Loucy (cell line): ENCODE measurements at regions not wholly inside any gene's neighbourhood (a gene's known extent, or its start where the extent isn't known, plus 50 kb on each side); places are given as distances from the start of the nearest gene placed in this dataset.

Experiments used
- H2AFZ ChIP-seq: fragments of 200-600 bp; sonication (generic); 2 replicates; pipeline ENCODE4 v1.6.0; 2016; ENCODE audit warnings: antibody characterized with exemption, mild to moderate bottlenecking, low read length, moderate library complexity
- H3F3A ChIP-seq: fragments of 200-600 bp; 2 replicates; pipeline ENCODE4 v1.6.0; 2016; ENCODE audit warnings: antibody characterized with exemption, low read depth, mild to moderate bottlenecking
- H3K27me3 ChIP-seq: fragments of 200-600 bp; sonication (generic); 2 replicates; pipeline ENCODE4 v1.6.1; 2014; ENCODE audit warnings: low read length, mild to moderate bottlenecking; ENCODE audit not compliant: insufficient read depth, poor library complexity, severe bottlenecking
- H3K36me3 ChIP-seq: fragments of 200-600 bp; sonication (generic); 2 replicates; pipeline ENCODE4 v1.6.1; 2016; ENCODE audit warnings: low read length; ENCODE audit not compliant: insufficient read depth
- H3K4me1 ChIP-seq: fragments of 200-600 bp; sonication (generic); 2 replicates; pipeline ENCODE4 v1.5.1; 2014; ENCODE audit warnings: low read length, mild to moderate bottlenecking; ENCODE audit not compliant: insufficient read depth, poor library complexity, severe bottlenecking
- H3K4me2 ChIP-seq: fragments of 200-600 bp; sonication (generic); 2 replicates; pipeline ENCODE4 v1.6.0; 2014; ENCODE audit warnings: antibody characterized with exemption, low read length, low read depth, mild to moderate bottlenecking; ENCODE audit not compliant: poor library complexity, severe bottlenecking
- H3K4me3 ChIP-seq: fragments of 200-600 bp; sonication (generic); 2 replicates; pipeline ENCODE4 v1.5.1; 2014; ENCODE audit warnings: low read length, mild to moderate bottlenecking, mixed read lengths; ENCODE audit not compliant: poor library complexity, severe bottlenecking
- H3K79me2 ChIP-seq: fragments of 200-600 bp; sonication (generic); 2 replicates; pipeline ENCODE4 v1.6.1; 2014; ENCODE audit warnings: low read length; ENCODE audit not compliant: insufficient read depth
- H3K9ac ChIP-seq: fragments of 200-600 bp; sonication (generic); 2 replicates; pipeline ENCODE4 v1.6.0; 2014; ENCODE audit warnings: mild to moderate bottlenecking, low read depth, low read length, moderate library complexity; ENCODE audit not compliant: poor library complexity, severe bottlenecking
- H3K9me2 ChIP-seq: fragments of 200-600 bp; sonication (generic); replicated peaks from 2 replicates; pipeline ENCODE4 v1.6.1; 2016; ENCODE audit warnings: low read depth, low read length, mixed read lengths
- H3K9me3 ChIP-seq: fragments of 200-600 bp; sonication (generic); 2 replicates; pipeline ENCODE4 v1.6.1; 2014; ENCODE audit warnings: mild to moderate bottlenecking, antibody characterized with exemption, low read length, low read depth; ENCODE audit not compliant: insufficient read depth
- H4K20me1 ChIP-seq: fragments of 200-600 bp; sonication (generic); 2 replicates; pipeline ENCODE4 v1.6.0; 2014; ENCODE audit warnings: antibody characterized with exemption, low read length, mild to moderate bottlenecking; ENCODE audit not compliant: insufficient read depth, poor library complexity, severe bottlenecking
- EZH2phosphoT487 ChIP-seq: fragments of 200-600 bp; IDR thresholded peaks from 2 replicates; pipeline ENCODE4 v1.6.1; 2018; ENCODE audit warnings: antibody characterized with exemption, mild to moderate bottlenecking, moderate library complexity, borderline replicate concordance
- TF ChIP-seq, protein P1 (sequence below): fragments of 200-600 bp; sonication (generic); conservative IDR thresholded peaks from 2 replicates; pipeline ENCODE4 v1.5.1; 2014; ENCODE audit warnings: mild to moderate bottlenecking, antibody characterized with exemption, low read length

DNA sequence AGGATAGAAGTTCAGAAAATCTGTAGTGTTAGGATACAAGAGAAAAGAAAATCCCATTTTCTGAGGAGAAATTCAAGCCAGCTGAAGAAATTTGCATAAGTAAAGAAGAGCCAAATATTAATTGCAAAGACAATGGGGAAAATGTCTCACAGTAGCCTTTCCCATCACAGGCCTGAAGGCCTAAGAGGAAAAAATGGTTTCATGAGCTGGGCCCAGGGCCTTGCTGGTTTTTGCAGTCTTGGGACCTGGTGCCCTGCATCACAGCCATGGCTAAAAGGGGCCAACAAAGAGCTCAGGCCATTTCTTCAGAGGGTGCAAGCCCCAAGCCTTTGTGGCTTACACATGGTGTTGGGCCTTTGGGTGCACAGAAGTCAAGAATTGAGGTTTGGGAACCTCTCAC, 413.6 kb upstream of the CYRIA start:
- TF ChIP-seq, protein P1, sequence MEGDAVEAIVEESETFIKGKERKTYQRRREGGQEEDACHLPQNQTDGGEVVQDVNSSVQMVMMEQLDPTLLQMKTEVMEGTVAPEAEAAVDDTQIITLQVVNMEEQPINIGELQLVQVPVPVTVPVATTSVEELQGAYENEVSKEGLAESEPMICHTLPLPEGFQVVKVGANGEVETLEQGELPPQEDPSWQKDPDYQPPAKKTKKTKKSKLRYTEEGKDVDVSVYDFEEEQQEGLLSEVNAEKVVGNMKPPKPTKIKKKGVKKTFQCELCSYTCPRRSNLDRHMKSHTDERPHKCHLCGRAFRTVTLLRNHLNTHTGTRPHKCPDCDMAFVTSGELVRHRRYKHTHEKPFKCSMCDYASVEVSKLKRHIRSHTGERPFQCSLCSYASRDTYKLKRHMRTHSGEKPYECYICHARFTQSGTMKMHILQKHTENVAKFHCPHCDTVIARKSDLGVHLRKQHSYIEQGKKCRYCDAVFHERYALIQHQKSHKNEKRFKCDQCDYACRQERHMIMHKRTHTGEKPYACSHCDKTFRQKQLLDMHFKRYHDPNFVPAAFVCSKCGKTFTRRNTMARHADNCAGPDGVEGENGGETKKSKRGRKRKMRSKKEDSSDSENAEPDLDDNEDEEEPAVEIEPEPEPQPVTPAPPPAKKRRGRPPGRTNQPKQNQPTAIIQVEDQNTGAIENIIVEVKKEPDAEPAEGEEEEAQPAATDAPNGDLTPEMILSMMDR = no peak
- TF ChIP-seq EZH2phosphoT487 = no peak
- Histone ChIP-seq H2AFZ (no peak overlapping the region), H3K4me2 (no peak overlapping the region)

DNA sequence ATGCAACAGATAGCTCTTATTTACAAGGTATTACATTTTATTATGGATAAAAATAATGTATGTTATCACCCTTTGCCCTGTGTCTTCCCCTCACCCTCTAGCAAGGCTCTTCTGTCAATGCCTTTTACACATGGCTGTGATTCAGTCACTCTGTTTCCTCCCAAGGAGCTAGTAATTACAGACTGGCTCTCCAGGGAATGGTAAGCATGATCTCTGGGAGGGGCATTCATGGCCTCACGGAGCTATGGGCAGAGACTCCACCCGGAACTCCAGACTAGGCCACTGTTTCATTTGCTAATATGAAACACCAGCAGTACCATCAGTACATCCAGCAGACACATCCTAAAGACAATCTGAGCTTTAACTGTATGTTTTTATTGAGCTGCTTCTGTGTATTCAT, 410.9 kb upstream of the CYRIA start:
- no peak for TF ChIP-seq EZH2phosphoT487
- TF ChIP-seq, protein P1 = no peak
- Histone ChIP-seq H3K36me3 (no peaks in the 10 kb centered on the region), H3K4me2 (no peak overlapping the region), H2AFZ (no peak overlapping the region), H3K4me1 (no peaks in the 10 kb centered on the region), H3F3A (no peaks in the 10 kb centered on the region), H3K27me3 (no peaks in the 10 kb centered on the region), H3K9ac (no peak overlapping the region), H3K79me2 (no peaks in the 10 kb centered on the region), H3K4me3 (no peak overlapping the region), H3K9me3 (peaks cover 7% of the 10 kb centered on the region; the same call in 1 of the 2 replicates), H3K9me2 (no peaks in the 10 kb centered on the region), H4K20me1 (no peaks in the 10 kb centered on the region)

More for the DNA sequence above, 413.6 kb upstream of the CYRIA start:
- Histone ChIP-seq H3K79me2 (no peaks in the 10 kb centered on the region), H3K9me2 (no peaks in the 10 kb centered on the region), H4K20me1 (no peaks in the 10 kb centered on the region), H3K9ac (no peak overlapping the region), H3K27me3 (no peaks in the 10 kb centered on the region), H3K4me1 (no peaks in the 10 kb centered on the region), H3K4me3 (no peak overlapping the region), H3K36me3 (no peaks in the 10 kb centered on the region), H3K9me3 (peaks cover 7% of the 10 kb centered on the region; the same call in 1 of the 2 replicates), H3F3A (no peaks in the 10 kb centered on the region)

DNA sequence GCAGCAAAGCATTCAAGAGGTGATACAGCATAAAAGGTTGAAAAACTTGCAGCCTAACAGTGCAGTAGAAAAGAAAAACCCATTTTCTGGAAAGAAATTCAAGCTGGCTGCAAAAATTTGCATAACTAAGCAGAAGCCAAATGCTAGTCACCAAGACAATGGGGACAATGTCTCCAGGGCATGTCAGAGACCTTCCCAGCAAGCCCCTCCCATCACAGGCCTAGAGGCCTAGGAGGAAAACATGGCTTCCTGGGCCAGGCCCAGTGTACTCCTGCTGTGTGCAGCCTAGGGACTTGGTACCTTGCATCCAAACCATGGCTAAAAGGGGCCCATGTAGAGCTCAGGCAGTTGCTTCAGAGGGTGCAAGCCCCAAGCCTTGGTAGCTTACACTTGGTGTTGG, 405.1 kb upstream of the CYRIA start:
- no peaks in the 10 kb centered on the region for H3K9me2 ChIP-seq

More for the DNA sequence above, 405.1 kb upstream of the CYRIA start:
- Histone ChIP-seq H3K79me2 (no peaks in the 10 kb centered on the region), H3K4me2 (no peak overlapping the region), H2AFZ (no peak overlapping the region), H3K36me3 (no peaks in the 10 kb centered on the region), H3K9me3 (no peaks in the 10 kb centered on the region), H4K20me1 (no peaks in the 10 kb centered on the region), H3K4me3 (no peak overlapping the region), H3K27me3 (no peaks in the 10 kb centered on the region), H3K4me1 (no peaks in the 10 kb centered on the region), H3F3A (no peaks in the 10 kb centered on the region), H3K9ac (no peak overlapping the region)
- TF ChIP-seq, protein P1 = no peak
- TF ChIP-seq EZH2phosphoT487 = no peak
